Vagina (tissue), 2 donors: ENCODE measurements at regions not wholly inside any gene's neighbourhood (a gene's known extent, or its start where the extent isn't known, plus 50 kb on each side); places are given as distances from the start of the nearest gene placed in this dataset.

Experiments
- POLR2A ChIP-seq, 2 donors: fragments of 450-650 bp; IDR thresholded peaks; one replicate each; pipeline ENCODE4 v1.6.1; 2017; ENCODE audit warnings: antibody characterized with exemption in 2 of 2, mild to moderate bottlenecking in 2 of 2, moderate library complexity in 2 of 2
- TF ChIP-seq, protein P1 (sequence below), 3 experiments: fragments of 450-650 bp in 2 of 3; fragments of 200-600 bp in 1 of 3; sonication (generic) in 1 of 3; IDR thresholded peaks; one replicate each; pipeline ENCODE4 v1.5.1; 2017 to 2019; ENCODE audit warnings: antibody characterized with exemption in 3 of 3, mild to moderate bottlenecking in 2 of 3, moderate library complexity in 2 of 3

GRCh38 chr7:54333952-54334351 lies 208.2 kb upstream of the VSTM2A start:
- TF ChIP-seq, protein P1, sequence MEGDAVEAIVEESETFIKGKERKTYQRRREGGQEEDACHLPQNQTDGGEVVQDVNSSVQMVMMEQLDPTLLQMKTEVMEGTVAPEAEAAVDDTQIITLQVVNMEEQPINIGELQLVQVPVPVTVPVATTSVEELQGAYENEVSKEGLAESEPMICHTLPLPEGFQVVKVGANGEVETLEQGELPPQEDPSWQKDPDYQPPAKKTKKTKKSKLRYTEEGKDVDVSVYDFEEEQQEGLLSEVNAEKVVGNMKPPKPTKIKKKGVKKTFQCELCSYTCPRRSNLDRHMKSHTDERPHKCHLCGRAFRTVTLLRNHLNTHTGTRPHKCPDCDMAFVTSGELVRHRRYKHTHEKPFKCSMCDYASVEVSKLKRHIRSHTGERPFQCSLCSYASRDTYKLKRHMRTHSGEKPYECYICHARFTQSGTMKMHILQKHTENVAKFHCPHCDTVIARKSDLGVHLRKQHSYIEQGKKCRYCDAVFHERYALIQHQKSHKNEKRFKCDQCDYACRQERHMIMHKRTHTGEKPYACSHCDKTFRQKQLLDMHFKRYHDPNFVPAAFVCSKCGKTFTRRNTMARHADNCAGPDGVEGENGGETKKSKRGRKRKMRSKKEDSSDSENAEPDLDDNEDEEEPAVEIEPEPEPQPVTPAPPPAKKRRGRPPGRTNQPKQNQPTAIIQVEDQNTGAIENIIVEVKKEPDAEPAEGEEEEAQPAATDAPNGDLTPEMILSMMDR (IDR thresholded peaks at IDR 0.05): no peak
- TF ChIP-seq POLR2A (IDR thresholded peaks at IDR 0.05): no peak
